IMR-90 (cell line): ENCODE measurements at regions not wholly inside any gene's neighbourhood (a gene's known extent, or its start where the extent isn't known, plus 50 kb on each side); places are given as distances from the start of the nearest gene placed in this dataset.

Source experiments
- ATAC-seq: fragments of 200-7000 bp; cut with Tn5 transposase; 2 replicates; pipeline ENCODE4 v1.9.1; 2020; ENCODE audit warnings: low read depth, mild to moderate bottlenecking, moderate library complexity
- BruUV-seq: library from RNA; stranded (reverse); fragments of 400-500 nt; replicated peaks from 2 replicates; lab custom pipeline; 2021; lab: Mats Ljungman, UMichigan
- CTCF ChIA-PET: fragments of 300-600 bp; formaldehyde crosslinking; extraction: SDS; loops from one replicate; lab custom pipeline; 2021; ENCODE audit warnings: antibody characterized with exemption; lab: Yijun Ruan, JAX
- POLR2A ChIA-PET: fragments of 300-600 bp; sonication (Branson Sonifier 250); formaldehyde crosslinking; loops from one replicate; lab custom pipeline; 2022; ENCODE audit warnings: antibody characterized with exemption; ENCODE audit not compliant: unreplicated experiment; lab: Charles Lee
- DNase-seq: peaks from one replicate; pipeline ENCODE4 v3.0.0; 2013
- H2AFZ ChIP-seq: replicated peaks from 2 replicates; pipeline ENCODE3; 2013; ENCODE audit warnings: low read length, mild to moderate bottlenecking; ENCODE audit not compliant: poor library complexity
- H2AK5ac ChIP-seq: 2 replicates; pipeline ENCODE4 v1.6.1; 2013; ENCODE audit warnings: low read depth, low read length, inconsistent platforms
- H2AK9ac ChIP-seq: replicated peaks from 2 replicates; pipeline ENCODE3; 2013; ENCODE audit warnings: mild to moderate bottlenecking, low read depth, low read length, moderate library complexity; ENCODE audit not compliant: poor library complexity
- H2BK120ac ChIP-seq: 2 replicates; pipeline ENCODE4 v1.6.1; 2013; ENCODE audit warnings: low read depth, low read length, inconsistent platforms
- H2BK15ac ChIP-seq: 3 replicates; pipeline ENCODE4 v1.6.1; 2013; ENCODE audit warnings: low read depth, low read length, inconsistent platforms
- H2BK20ac ChIP-seq: 2 replicates; pipeline ENCODE4 v1.6.1; 2013; ENCODE audit warnings: low read depth, mild to moderate bottlenecking, inconsistent platforms, low read length, moderate library complexity
- H2BK5ac ChIP-seq: 2 replicates; pipeline ENCODE4 v1.6.1; 2013; ENCODE audit warnings: mild to moderate bottlenecking, low read depth, low read length, inconsistent platforms; ENCODE audit not compliant: poor library complexity, severe bottlenecking
- H3K14ac ChIP-seq: replicated peaks from 2 replicates; pipeline ENCODE4 v1.6.1; 2013; ENCODE audit warnings: low read depth, low read length, inconsistent platforms
- H3K18ac ChIP-seq: 2 replicates; pipeline ENCODE4 v1.6.1; 2013; ENCODE audit warnings: low read depth, low read length, control low read depth
- H3K23ac ChIP-seq: 2 replicates; pipeline ENCODE4 v1.6.1; 2013; ENCODE audit warnings: low read depth, low read length, inconsistent platforms
- H3K27ac ChIP-seq: 2 replicates; pipeline ENCODE4 v1.5.1; 2013; ENCODE audit warnings: mild to moderate bottlenecking, control low read depth, low read length; ENCODE audit not compliant: insufficient read depth
- H3K27me3 ChIP-seq: 2 replicates; pipeline ENCODE4 v1.6.1; 2013; ENCODE audit warnings: low read length; ENCODE audit not compliant: control insufficient read depth, insufficient read depth
- H3K36me3 ChIP-seq: 2 replicates; pipeline ENCODE4 v1.6.1; 2013; ENCODE audit warnings: low read length, mixed read lengths; ENCODE audit not compliant: control insufficient read depth, insufficient read depth
- H3K4ac ChIP-seq: 2 replicates; pipeline ENCODE4 v1.6.1; 2013; ENCODE audit warnings: low read depth, low read length, inconsistent platforms
- H3K4me1 ChIP-seq: 2 replicates; pipeline ENCODE4 v1.6.1; 2013; ENCODE audit warnings: low read length, mixed read lengths; ENCODE audit not compliant: control insufficient read depth, insufficient read depth
- H3K4me2 ChIP-seq: 2 replicates; pipeline ENCODE4 v1.6.1; 2013; ENCODE audit warnings: low read depth, mild to moderate bottlenecking, control low read depth, low read length, moderate library complexity
- H3K4me3 ChIP-seq: 2 replicates; pipeline ENCODE4 v1.5.1; 2013; ENCODE audit warnings: low read depth, mild to moderate bottlenecking, control low read depth, low read length, moderate library complexity; ENCODE audit not compliant: insufficient read depth
- H3K56ac ChIP-seq: 2 replicates; pipeline ENCODE4 v1.6.1; 2013; ENCODE audit warnings: low read length, inconsistent platforms; ENCODE audit not compliant: insufficient read depth; ENCODE audit errors: extremely low read depth
- H3K79me1 ChIP-seq, 2 experiments: 2 replicates each; pipeline ENCODE4 v1.6.1; 2013; ENCODE audit warnings: low read length in 2 of 2, inconsistent platforms in 1 of 2, low read depth in 1 of 2
- H3K9ac ChIP-seq: 2 replicates; pipeline ENCODE4 v1.6.1; 2013; ENCODE audit warnings: low read depth, low read length, control low read depth
- H3K9me1 ChIP-seq: 2 replicates; pipeline ENCODE4 v1.6.1; 2013; ENCODE audit warnings: low read length, inconsistent platforms; ENCODE audit not compliant: insufficient read depth
- H3K9me3 ChIP-seq: 2 replicates; pipeline ENCODE4 v1.6.1; 2013; ENCODE audit warnings: low read length; ENCODE audit not compliant: control insufficient read depth, insufficient read depth
- H4K20me1 ChIP-seq: 2 replicates; pipeline ENCODE4 v1.6.1; 2013; ENCODE audit warnings: low read length, inconsistent platforms; ENCODE audit not compliant: insufficient read depth
- H4K5ac ChIP-seq: 2 replicates; pipeline ENCODE4 v1.6.1; 2013; ENCODE audit warnings: mild to moderate bottlenecking, low read depth, low read length, control low read depth
- H4K8ac ChIP-seq, 2 experiments: 2 replicates each; pipeline ENCODE4 v1.6.1; 2013; ENCODE audit warnings: low read depth in 2 of 2, low read length in 2 of 2, control low read depth in 1 of 2, inconsistent platforms in 1 of 2
- H4K91ac ChIP-seq: 2 replicates; pipeline ENCODE4 v1.6.1; 2013; ENCODE audit warnings: low read depth, low read length, inconsistent platforms; ENCODE audit not compliant: insufficient read depth
- BHLHE40 ChIP-seq: fragments of 150-350 bp; IDR thresholded peaks from 2 replicates; pipeline ENCODE4 v1.6.1; 2016; ENCODE audit warnings: mild to moderate bottlenecking, low read depth, low read length
- CEBPB ChIP-seq: IDR thresholded peaks from 2 replicates; pipeline ENCODE4 v1.6.1; 2012; ENCODE audit warnings: low read depth, low read length, improper control_type of control experiment
- CHD1 ChIP-seq: IDR thresholded peaks from 2 replicates; pipeline ENCODE4 v1.6.1; 2012; ENCODE audit warnings: low read depth, low read length, improper control_type of control experiment
- MAZ ChIP-seq: IDR thresholded peaks from 2 replicates; pipeline ENCODE4 v1.6.1; 2012; ENCODE audit warnings: low read depth, mild to moderate bottlenecking, low read length, improper control_type of control experiment, moderate library complexity, borderline replicate concordance
- POLR2A ChIP-seq: IDR thresholded peaks from 2 replicates; pipeline ENCODE4 v1.6.1; 2012; ENCODE audit warnings: mild to moderate bottlenecking, low read depth, low read length
- RAD21 ChIP-seq: IDR thresholded peaks from 2 replicates; pipeline ENCODE4 v1.6.1; 2012; ENCODE audit warnings: low read length, improper control_type of control experiment
- WGBS, 2 experiments: methylation state at CpG; one replicate each; pipeline versions ENCODE4 v1.1.5 to v1.1.7; 2013; ENCODE audit warnings: missing lambda C conversion rate in 2 of 2; ENCODE audit not compliant: insufficient read length in 1 of 2; ENCODE audit errors: extremely low coverage in 2 of 2; 5-methylcytosine and 5-hydroxymethylcytosine counted together
- dilution Hi-C: fragments of 300-500 bp; cut with HindIII; formaldehyde crosslinking; loops from one replicate; pipeline ENCODE4 v1.14.3; 2018; ENCODE audit warnings: low sequenced_read_pairs; ENCODE audit not compliant: unreplicated experiment
- in situ Hi-C: fragments of 300-500 bp; cut with MboI; formaldehyde crosslinking; loops from 3 replicates; pipeline ENCODE4 v1.14.3; 2019; ENCODE audit warnings: low sequenced_read_pairs, inconsistent platforms, mixed read lengths
- intact Hi-C: fragments of 100-400 bp; cut with micrococcal nuclease; formaldehyde crosslinking; loops from 2 replicates; pipeline ENCODE4 v1.10.0; 2022
- TF ChIP-seq, protein P1 (sequence below): fragments of 150-350 bp; IDR thresholded peaks from 2 replicates; pipeline ENCODE4 v1.6.1; 2016; ENCODE audit warnings: low read depth, mild to moderate bottlenecking, low read length, moderate library complexity, borderline replicate concordance

- Histone ChIP-seq H3K79me1 (no peaks in the 10 kb centered on the region), H4K91ac (no peak overlapping the region), H2BK20ac (no peak overlapping the region), H3K14ac (no peak overlapping the region), H3K4me1 (no peaks in the 10 kb centered on the region), H3K23ac (no peak overlapping the region), H3K27me3 (no peaks in the 10 kb centered on the region), H3K18ac (no peak overlapping the region), H3K4me2 (no peak overlapping the region), H3K4me3 (no peak overlapping the region), H2AK9ac (no peak overlapping the region), H3K9me1 (no peaks in the 10 kb centered on the region), H4K8ac (no peak overlapping the region), H3K27ac (no peak overlapping the region), H3K36me3 (no peaks in the 10 kb centered on the region), H4K20me1 (no peaks in the 10 kb centered on the region), H2BK15ac (no peak overlapping the region), H3K56ac (no peak overlapping the region), H3K9ac (no peak overlapping the region), H2AK5ac (no peak overlapping the region), H2BK5ac (no peak overlapping the region), H4K5ac (no peak overlapping the region), H3K4ac (no peak overlapping the region), H2BK120ac (no peak overlapping the region), H3K9me3 (no peaks in the 10 kb centered on the region), H2AFZ (no peak overlapping the region)
- POLR2A ChIA-PET = no interaction called here
- ATAC-seq (no peak), DNase-seq (no peak)
- no TSS peak for BruUV-seq
- no CpG with 5 or more reads among the region's 1 CpG for WGBS, 2 experiments
- in situ Hi-C loops = no loop called here
- CTCF ChIA-PET = no interaction called here
- TF ChIP-seq RAD21 = no peak
- TF ChIP-seq CHD1 = no peak
- no peak for TF ChIP-seq POLR2A
- TF ChIP-seq MAZ = no peak
- no peak for TF ChIP-seq BHLHE40
- no peak for TF ChIP-seq CEBPB
- TF ChIP-seq, protein P1, sequence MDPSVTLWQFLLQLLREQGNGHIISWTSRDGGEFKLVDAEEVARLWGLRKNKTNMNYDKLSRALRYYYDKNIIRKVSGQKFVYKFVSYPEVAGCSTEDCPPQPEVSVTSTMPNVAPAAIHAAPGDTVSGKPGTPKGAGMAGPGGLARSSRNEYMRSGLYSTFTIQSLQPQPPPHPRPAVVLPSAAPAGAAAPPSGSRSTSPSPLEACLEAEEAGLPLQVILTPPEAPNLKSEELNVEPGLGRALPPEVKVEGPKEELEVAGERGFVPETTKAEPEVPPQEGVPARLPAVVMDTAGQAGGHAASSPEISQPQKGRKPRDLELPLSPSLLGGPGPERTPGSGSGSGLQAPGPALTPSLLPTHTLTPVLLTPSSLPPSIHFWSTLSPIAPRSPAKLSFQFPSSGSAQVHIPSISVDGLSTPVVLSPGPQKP = no peak
- dilution Hi-C loops = no loop called here
- intact Hi-C loops = no loop called here
These were observed 379.4 kb downstream of the SPATA31D1 start for GRCh38 chr9:82367929-82368328.
